ENCODE measurements at regions not wholly inside any gene's neighbourhood (a gene's known extent, or its start where the extent isn't known, plus 50 kb on each side); places are given as distances from the start of the nearest gene placed in this dataset.

GRCh38 chr17:52732841-52733240, 574.3 kb upstream of the CA10 start (continued):
- TF ChIP-seq REST (tag by site-specific recombination; IDR thresholded peaks at IDR 0.05) = no peak

DNA sequence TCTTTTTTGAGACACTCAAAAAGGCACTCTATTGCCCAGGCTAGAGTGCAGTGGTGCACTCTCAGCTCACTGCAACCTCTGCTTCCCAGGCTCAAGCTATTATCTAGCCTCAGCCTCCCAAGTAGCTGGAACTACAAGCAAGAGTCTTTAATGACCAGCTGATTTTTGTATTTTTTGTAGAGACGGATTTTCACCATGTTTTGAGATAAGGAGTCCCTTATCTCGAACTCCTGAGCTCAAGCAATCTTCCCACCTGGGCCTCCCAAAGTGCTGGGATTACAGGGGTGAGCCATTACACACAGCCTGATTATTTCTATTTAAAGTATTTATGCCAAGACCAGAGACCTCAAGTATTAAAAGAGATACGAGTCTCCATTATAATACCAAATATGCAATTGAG, 566.1 kb upstream of the CA10 start:
- ChIA-PET POLR2A (no interaction called here), CTCF (interaction anchor here (0.7 kb wide), 1 partner anchor 279 kb away, joined by 3 read pairs; no protein-coding TSS in a partner anchor)
- no peak overlapping the region for H3K27ac ChIP-seq (ENCODE audit: extremely low read depth, low read depth, low read length)
- no peaks in the 10 kb centered on the region for H3K36me3 ChIP-seq (ENCODE audit: control insufficient read depth in 2 of 2, insufficient read depth in 1 of 2, low read length in 2 of 2)
- H3K4me1 ChIP-seq (ENCODE audit: control insufficient read depth, insufficient read depth, low read length) = no peaks in the 10 kb centered on the region
- H3K4me3 ChIP-seq (ENCODE audit: low read depth, low read length) = no peak overlapping the region
- H3K9me3 ChIP-seq (ENCODE audit: control insufficient read depth, insufficient read depth, low read depth, low read length) = no peaks in the 10 kb centered on the region
- TF ChIP-seq, protein P1, sequence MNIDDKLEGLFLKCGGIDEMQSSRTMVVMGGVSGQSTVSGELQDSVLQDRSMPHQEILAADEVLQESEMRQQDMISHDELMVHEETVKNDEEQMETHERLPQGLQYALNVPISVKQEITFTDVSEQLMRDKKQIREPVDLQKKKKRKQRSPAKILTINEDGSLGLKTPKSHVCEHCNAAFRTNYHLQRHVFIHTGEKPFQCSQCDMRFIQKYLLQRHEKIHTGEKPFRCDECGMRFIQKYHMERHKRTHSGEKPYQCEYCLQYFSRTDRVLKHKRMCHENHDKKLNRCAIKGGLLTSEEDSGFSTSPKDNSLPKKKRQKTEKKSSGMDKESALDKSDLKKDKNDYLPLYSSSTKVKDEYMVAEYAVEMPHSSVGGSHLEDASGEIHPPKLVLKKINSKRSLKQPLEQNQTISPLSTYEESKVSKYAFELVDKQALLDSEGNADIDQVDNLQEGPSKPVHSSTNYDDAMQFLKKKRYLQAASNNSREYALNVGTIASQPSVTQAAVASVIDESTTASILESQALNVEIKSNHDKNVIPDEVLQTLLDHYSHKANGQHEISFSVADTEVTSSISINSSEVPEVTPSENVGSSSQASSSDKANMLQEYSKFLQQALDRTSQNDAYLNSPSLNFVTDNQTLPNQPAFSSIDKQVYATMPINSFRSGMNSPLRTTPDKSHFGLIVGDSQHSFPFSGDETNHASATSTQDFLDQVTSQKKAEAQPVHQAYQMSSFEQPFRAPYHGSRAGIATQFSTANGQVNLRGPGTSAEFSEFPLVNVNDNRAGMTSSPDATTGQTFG (tag by site-specific recombination; IDR thresholded peaks at IDR 0.05; ENCODE audit: borderline replicate concordance) = no peak
- no peak for TF ChIP-seq ZNF121 (tag by site-specific recombination; IDR thresholded peaks at IDR 0.05)
- no peak for TF ChIP-seq SP7 (tag by site-specific recombination; IDR thresholded peaks at IDR 0.05)
- no peak for TF ChIP-seq OVOL3 (tag by site-specific recombination; IDR thresholded peaks at IDR 0.05)
- no peak for TF ChIP-seq ZBTB6 (tag by site-specific recombination; IDR thresholded peaks at IDR 0.05)
- TF ChIP-seq ZNF18 (tag by site-specific recombination; IDR thresholded peaks at IDR 0.05) = no peak
- TF ChIP-seq ZNF175 (tag by site-specific recombination; IDR thresholded peaks at IDR 0.05) = no peak
- TF ChIP-seq ZNF558 (tag by site-specific recombination; IDR thresholded peaks at IDR 0.05) = no peak
- no peak for TF ChIP-seq ZNF623 (tag by site-specific recombination; IDR thresholded peaks at IDR 0.05)
- no peak for TF ChIP-seq ZNF658 (tag by site-specific recombination; IDR thresholded peaks at IDR 0.05)
- TF ChIP-seq ZFP3 (tag by site-specific recombination; IDR thresholded peaks at IDR 0.05; ENCODE audit: low read depth) = no peak
- TF ChIP-seq ZNF223 (tag by site-specific recombination; IDR thresholded peaks at IDR 0.05) = no peak
- no peak for TF ChIP-seq YY1 (tag by site-specific recombination; IDR thresholded peaks at IDR 0.05)
- TF ChIP-seq ZNF23 (tag by site-specific recombination; IDR thresholded peaks at IDR 0.05; ENCODE audit: borderline replicate concordance) = no peak
- TF ChIP-seq, protein P2, sequence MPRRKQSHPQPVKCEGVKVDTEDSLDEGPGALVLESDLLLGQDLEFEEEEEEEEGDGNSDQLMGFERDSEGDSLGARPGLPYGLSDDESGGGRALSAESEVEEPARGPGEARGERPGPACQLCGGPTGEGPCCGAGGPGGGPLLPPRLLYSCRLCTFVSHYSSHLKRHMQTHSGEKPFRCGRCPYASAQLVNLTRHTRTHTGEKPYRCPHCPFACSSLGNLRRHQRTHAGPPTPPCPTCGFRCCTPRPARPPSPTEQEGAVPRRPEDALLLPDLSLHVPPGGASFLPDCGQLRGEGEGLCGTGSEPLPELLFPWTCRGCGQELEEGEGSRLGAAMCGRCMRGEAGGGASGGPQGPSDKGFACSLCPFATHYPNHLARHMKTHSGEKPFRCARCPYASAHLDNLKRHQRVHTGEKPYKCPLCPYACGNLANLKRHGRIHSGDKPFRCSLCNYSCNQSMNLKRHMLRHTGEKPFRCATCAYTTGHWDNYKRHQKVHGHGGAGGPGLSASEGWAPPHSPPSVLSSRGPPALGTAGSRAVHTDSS (tag by site-specific recombination; IDR thresholded peaks at IDR 0.05) = no peak
- TF ChIP-seq ZNF626 (tag by site-specific recombination; IDR thresholded peaks at IDR 0.05) = no peak
